Osteocyte (in vitro differentiated cells): ENCODE measurements at regions not wholly inside any gene's neighbourhood (a gene's known extent, or its start where the extent isn't known, plus 50 kb on each side); places are given as distances from the start of the nearest gene placed in this dataset.

Source experiments
- DNase-seq: peaks from one replicate; pipeline ENCODE4 v3.0.0; 2021; ENCODE audit warnings: mixed read lengths; ENCODE audit not compliant: unreplicated experiment; ENCODE audit errors: extremely low spot score
- H3K27ac Mint-ChIP-seq: one replicate; pipeline ENCODE4 v1.8.0; 2021; ENCODE audit warnings: mild to moderate bottlenecking, mixed read lengths; ENCODE audit not compliant: unreplicated experiment
- H3K27me3 Mint-ChIP-seq: one replicate; pipeline ENCODE4 v1.8.0; 2021; ENCODE audit warnings: mixed read lengths; ENCODE audit not compliant: unreplicated experiment
- H3K36me3 Mint-ChIP-seq: one replicate; pipeline ENCODE4 v1.8.0; 2021; ENCODE audit warnings: mixed read lengths; ENCODE audit not compliant: unreplicated experiment
- H3K4me1 Mint-ChIP-seq: one replicate; pipeline ENCODE4 v1.8.0; 2021; ENCODE audit warnings: mixed read lengths; ENCODE audit not compliant: unreplicated experiment
- H3K4me3 Mint-ChIP-seq: one replicate; pipeline ENCODE4 v1.8.0; 2021; ENCODE audit warnings: mild to moderate bottlenecking, moderate library complexity, mixed read lengths; ENCODE audit not compliant: unreplicated experiment
- H3K9me3 Mint-ChIP-seq: one replicate; pipeline ENCODE4 v1.8.0; 2021; ENCODE audit warnings: mixed read lengths; ENCODE audit not compliant: unreplicated experiment
- CTCF ChIP-seq: fragments of 200-600 bp; sonication (generic); IDR thresholded peaks from 2 replicates; pipeline ENCODE4 v1.5.0; 2021; ENCODE audit warnings: antibody characterized with exemption, mild to moderate bottlenecking, moderate library complexity

- H3K9me3 Mint-ChIP-seq: peaks cover 10% of the 10 kb centered on the region
- no peak for TF ChIP-seq CTCF
- no peaks in the 10 kb centered on the region for H3K36me3 Mint-ChIP-seq
- H3K27ac Mint-ChIP-seq: no peak overlapping the region
- DNase-seq: no peak
- H3K4me3 Mint-ChIP-seq: no peak overlapping the region
- peaks cover 9% of the 10 kb centered on the region for H3K4me1 Mint-ChIP-seq
- H3K27me3 Mint-ChIP-seq: no peaks in the 10 kb centered on the region
These were observed 173.7 kb downstream of the FAM114A2 start for GRCh38 chr5:153865016-153865415.

- H3K4me3 Mint-ChIP-seq: no peak overlapping the region
- H3K4me1 Mint-ChIP-seq: peaks cover 9% of the 10 kb centered on the region
- H3K27me3 Mint-ChIP-seq: no peaks in the 10 kb centered on the region
- H3K27ac Mint-ChIP-seq: peak overlapping the region; percentile 16
- H3K9me3 Mint-ChIP-seq: peaks cover 6% of the 10 kb centered on the region
- DNase-seq: no peak
- H3K36me3 Mint-ChIP-seq: no peaks in the 10 kb centered on the region
- no peak for TF ChIP-seq CTCF
These were observed 174.8 kb downstream of the FAM114A2 start for GRCh38 chr5:153863951-153864350.
